AG09319 (cell line): ENCODE measurements at regions not wholly inside any gene's neighbourhood (a gene's known extent, or its start where the extent isn't known, plus 50 kb on each side); places are given as distances from the start of the nearest gene placed in this dataset.
"Not testable (repeated sequence)": the region's sequence is repeated elsewhere in the genome, so short reads cannot be mapped to it uniquely, and the experiment has no call there.

Experiments
- DNase-seq: peaks from one replicate; pipeline ENCODE4 v3.0.0-alpha.2; 2010; ENCODE audit warnings: low read depth; ENCODE audit errors: extremely low read depth
- CTCF ChIP-seq: IDR thresholded peaks from 2 replicates; pipeline ENCODE4 v1.5.1; 2011; ENCODE audit warnings: low read depth, mild to moderate bottlenecking, inconsistent platforms, low read length, moderate library complexity

- no peak for TF ChIP-seq CTCF
- no peak for DNase-seq
Observed at GRCh38 chrX:17964871-17965270, 103.8 kb upstream of the RAI2 start.

GRCh38 chrX:17960891-17961290 is 99.8 kb upstream of the RAI2 start:
- no peak for DNase-seq
- no peak for TF ChIP-seq CTCF

GRCh38 chrX:17944833-17945497 is 83.9 kb upstream of the RAI2 start:
- peak; percentile 40 for TF ChIP-seq CTCF
- no peak for DNase-seq

GRCh38 chrX:17941171-17941570 is 80.1 kb upstream of the RAI2 start:
- not testable (repeated sequence) for DNase-seq

- no peak for DNase-seq
- TF ChIP-seq CTCF, result no peak
Observed at GRCh38 chrX:17939724-17940123, 78.6 kb upstream of the RAI2 start.

DNA sequence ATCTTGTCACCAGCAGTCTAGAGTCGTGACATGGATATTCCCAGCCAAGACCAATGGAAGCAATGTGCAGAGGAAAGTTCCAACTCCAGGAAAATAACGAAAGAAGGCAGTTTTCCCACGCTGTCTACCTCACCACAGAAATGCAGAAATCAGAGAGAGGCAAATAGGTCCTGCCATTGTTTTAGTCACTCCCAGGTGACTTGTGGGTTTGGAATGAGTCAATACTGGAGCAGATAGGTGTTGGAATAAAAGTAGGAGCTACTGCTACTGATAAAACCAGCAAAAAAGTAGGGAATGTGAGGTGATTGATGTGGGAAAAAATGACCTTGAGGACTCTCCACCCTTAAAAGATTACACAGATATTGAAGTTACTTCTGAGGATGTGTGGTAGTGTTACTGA is 72.8 kb upstream of the RAI2 start:
- DNase-seq, result no peak
- TF ChIP-seq CTCF, result no peak

DNA sequence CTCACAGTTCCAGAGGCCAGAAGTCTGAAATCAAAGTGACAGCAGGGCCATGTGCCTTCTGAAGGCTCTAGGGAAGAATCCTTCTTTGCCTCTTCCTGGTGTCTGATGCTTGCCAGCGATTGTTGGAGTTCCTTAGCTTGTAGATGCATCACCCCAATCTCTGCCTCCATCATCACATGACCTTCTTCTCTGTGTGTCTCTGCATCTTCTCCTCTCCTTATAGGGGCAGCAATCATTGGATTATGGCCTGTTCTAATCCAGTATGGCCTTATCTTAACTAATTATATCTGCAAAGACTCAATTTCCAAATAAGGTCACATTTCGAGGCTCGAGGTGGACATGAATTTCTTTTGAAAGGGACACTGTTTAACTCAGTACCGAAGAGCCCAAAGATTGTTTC is 71.7 kb upstream of the RAI2 start:
- TF ChIP-seq CTCF, result no peak

GRCh38 chrX:17931855-17932254 is 70.8 kb upstream of the RAI2 start:
- no peak for TF ChIP-seq CTCF
- no peak for DNase-seq

More for the DNA sequence above, 71.7 kb upstream of the RAI2 start:
- no peak for DNase-seq
